RPMI8226 (cell line): ENCODE measurements at regions not wholly inside any gene's neighbourhood (a gene's known extent, or its start where the extent isn't known, plus 50 kb on each side); places are given as distances from the start of the nearest gene placed in this dataset.

Source experiments
- DNase-seq: peaks from one replicate; pipeline ENCODE4 v3.0.0-alpha.2; 2015

DNA sequence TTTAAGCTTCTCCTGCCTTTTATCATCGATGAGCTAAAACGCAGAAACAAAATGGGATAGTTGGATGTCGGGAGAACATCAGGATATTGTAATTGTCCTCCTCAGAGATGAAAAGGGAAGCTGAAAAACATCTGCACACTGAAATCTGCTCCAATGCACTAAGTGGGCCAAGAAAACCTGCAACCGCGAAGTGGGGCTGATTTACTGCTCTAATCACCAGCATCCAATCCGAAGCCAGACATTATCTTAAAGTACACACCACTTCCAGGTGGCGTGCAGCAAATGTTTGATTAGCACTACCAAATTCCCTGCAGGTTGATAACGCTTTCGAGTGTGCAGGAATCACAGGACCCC, 230.3 kb upstream of the SLC14A2 start:
- no peak for DNase-seq

DNA sequence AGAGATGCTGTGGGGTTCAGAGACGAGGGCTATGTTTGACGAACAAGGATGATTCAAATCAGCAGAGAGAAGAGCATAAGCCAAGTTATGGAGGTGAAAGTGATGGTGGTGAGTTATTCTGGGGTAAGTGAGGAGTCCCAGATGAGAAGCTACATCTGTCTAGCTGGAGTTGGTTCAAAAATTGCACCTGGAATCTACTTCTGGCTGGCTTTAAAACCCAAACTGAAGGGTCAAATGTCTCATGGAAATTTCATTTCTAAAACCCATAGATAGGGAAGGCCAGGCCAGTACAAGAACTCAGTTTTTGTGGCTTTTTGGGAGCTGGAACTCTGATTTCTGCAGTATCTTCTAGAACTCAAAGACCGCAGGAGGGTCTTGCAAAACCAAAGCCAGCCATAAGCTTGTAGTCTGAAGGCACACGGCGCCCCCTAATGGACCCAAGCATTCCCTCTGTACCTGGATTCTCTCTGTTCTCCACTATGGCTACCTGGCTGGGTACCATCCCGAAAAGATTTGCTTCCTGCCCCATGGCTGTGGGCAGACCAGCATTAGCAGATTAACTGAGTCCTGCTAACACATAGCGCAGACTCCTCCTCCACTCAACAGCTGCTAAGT, 229.1 kb upstream of the SLC14A2 start:
- DNase-seq: peak; percentile 34

GRCh38 chr18:45387229-45387628, 228.0 kb upstream of the SLC14A2 start:
- DNase-seq: no peak

GRCh38 chr18:45398448-45398847, 216.8 kb upstream of the SLC14A2 start:
- no peak for DNase-seq

DNA sequence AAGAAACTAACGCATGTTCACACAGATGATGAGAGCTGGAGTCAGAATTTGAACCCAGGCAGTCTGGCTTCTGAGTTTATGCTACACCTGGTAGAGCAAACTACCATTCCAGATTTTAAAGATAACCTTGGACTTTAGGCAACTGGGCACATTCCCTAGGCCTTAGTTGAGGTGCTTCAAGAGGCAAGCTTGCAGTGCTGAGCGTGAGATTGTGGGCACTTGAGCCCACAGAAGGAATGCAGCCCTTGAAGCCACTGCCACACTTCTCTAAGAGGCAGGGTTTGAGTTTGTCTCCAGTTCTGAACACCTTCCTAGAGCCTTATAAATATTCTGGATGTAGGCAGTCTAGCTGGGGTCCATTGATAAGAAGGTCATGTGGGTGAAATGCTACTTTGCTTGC, 216.1 kb upstream of the SLC14A2 start:
- no peak for DNase-seq

- no peak for DNase-seq
Observed at GRCh38 chr18:45399643-45400042, 215.6 kb upstream of the SLC14A2 start.

- DNase-seq: no peak
Observed at GRCh38 chr18:45402485-45403056, 212.7 kb upstream of the SLC14A2 start.

DNA sequence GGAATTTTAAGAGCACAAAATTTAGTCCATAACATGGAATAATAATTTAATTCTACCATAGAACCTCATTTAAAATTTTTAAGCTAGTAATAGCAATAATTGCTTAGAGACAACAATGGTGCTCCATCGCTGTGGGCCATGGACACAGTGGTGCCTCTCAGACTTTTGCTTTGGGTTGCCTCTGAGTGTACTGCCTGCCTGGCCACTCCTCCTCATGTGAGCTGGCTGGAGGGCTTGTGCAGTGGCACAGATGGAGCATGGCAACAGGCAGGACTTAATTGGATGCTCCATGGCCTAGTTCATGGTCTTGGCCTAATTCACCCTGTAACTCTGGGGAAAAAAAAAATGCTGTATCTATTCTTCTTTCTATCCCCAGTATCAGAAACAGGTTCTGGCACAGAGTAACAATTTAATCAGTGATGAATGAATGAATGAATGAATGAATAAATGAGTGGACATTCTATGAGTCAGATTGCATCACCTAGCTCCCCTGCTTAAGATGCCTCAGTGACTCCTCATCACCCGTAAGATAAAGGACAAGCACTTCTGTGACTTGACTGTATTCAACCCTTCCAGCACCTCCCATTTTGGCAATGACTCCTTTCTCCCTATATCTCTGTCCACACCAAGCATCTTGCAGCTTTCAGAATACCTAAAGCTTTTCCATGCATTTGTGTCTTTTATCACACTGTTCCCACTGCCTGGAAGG, 211.8 kb upstream of the SLC14A2 start:
- no peak for DNase-seq

DNA sequence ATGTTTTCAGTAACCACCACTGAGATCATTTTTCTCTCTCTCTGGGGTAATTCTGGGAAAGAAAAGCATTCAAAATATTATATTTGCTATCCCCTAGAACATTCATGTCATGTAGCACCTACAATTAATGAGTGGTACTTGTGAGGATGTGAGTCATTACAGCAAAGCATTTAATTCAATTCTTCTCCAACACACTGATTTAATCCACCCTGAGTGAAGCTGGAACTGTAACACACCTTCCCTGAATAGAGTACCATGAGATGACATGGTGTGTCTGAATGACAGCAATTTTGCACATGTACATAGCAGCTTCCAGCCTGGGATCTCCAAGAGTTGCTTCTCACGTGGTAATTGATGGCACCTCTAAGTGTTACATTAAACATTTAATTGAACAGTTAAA, 207.1 kb upstream of the SLC14A2 start:
- no peak for DNase-seq

DNA sequence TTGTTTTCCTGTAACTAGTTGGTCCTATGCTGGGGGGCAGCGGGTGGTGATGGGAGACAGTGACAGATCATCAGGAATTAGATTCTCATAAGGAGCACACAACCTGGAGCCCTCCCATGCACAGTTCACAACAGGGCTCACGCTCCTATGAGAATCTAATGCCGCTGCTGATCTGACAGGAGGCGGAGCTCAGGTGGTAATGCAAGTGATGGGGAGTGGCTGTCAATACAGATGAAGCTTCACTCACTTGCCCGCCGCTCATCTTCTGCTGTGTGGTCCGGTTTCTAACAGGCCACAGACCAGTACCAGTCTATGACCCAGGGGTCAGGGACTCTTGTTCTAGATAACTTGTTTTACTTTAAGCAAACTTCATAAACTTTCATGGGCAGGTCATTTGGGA, 205.3 kb upstream of the SLC14A2 start:
- no peak for DNase-seq

GRCh38 chr18:45412577-45412976, 202.7 kb upstream of the SLC14A2 start:
- DNase-seq: no peak

- no peak for DNase-seq
Observed at GRCh38 chr18:45413180-45413836, 202.0 kb upstream of the SLC14A2 start.

GRCh38 chr18:45415614-45416013, 199.7 kb upstream of the SLC14A2 start:
- DNase-seq: no peak

GRCh38 chr18:45416168-45416567, 199.1 kb upstream of the SLC14A2 start:
- DNase-seq: no peak

- DNase-seq: no peak
Observed at GRCh38 chr18:45417392-45417791, 197.9 kb upstream of the SLC14A2 start.

- no peak for DNase-seq
Observed at GRCh38 chr18:45423659-45424058, 191.6 kb upstream of the SLC14A2 start.

GRCh38 chr18:45430041-45430440, 185.2 kb upstream of the SLC14A2 start:
- no peak for DNase-seq

DNA sequence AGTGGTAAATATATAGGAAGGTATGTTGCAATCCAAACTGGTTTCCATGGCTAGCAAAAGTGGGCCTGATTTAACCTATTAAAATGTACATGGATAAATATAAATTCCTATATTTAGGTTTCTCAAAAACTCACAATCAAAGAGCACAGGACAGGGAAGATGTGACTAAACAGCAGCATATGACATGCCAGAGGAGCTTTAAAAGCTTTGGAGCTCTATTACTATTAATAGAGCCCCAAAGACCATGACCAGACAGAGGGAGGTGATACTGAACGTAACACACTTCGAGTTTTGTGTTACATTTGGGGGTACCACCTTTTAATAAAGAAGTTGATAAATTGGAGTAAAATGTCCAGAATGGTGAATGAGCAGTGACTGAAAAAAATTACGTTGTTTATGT, 179.5 kb upstream of the SLC14A2 start:
- DNase-seq: no peak

- no peak for DNase-seq
Observed at GRCh38 chr18:45437366-45437765, 177.9 kb upstream of the SLC14A2 start.

DNA sequence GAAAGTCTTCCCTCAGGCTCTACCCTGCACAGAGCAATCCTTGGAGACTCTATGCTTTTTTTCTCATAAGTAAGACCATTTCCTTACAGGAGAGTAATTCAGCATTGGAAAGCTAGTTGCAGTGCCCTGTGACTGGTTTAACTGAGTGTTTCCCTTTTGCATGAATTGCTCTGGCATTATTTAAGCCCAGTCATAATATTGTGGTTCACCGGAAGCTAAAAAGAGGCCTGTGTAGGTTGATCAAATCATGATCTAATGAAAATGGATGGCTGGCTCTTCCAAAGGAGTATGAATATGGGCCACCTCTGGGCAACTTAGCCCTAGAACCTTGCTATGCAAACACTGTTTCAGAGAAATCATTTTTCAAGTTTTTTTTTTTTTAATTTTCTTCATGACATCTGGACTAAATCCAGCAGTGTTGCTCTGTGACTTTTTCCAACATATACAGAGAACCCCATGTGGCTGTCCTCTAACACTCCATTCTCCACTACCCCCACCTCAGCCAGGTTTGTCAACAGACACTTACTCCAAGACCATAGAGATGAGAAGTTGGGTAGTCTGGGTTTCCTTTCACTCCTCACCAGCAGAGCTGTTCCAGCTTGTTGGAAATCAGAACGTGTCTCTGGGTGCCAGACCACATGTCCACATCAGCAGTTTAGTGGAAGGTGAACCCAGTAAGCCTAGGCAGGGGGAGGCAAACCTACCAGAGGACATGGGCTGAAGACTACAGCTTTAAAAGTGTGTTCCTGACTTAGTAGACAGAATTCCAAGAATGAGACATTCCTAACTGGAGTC, 175.2 kb upstream of the SLC14A2 start:
- no peak for DNase-seq

DNA sequence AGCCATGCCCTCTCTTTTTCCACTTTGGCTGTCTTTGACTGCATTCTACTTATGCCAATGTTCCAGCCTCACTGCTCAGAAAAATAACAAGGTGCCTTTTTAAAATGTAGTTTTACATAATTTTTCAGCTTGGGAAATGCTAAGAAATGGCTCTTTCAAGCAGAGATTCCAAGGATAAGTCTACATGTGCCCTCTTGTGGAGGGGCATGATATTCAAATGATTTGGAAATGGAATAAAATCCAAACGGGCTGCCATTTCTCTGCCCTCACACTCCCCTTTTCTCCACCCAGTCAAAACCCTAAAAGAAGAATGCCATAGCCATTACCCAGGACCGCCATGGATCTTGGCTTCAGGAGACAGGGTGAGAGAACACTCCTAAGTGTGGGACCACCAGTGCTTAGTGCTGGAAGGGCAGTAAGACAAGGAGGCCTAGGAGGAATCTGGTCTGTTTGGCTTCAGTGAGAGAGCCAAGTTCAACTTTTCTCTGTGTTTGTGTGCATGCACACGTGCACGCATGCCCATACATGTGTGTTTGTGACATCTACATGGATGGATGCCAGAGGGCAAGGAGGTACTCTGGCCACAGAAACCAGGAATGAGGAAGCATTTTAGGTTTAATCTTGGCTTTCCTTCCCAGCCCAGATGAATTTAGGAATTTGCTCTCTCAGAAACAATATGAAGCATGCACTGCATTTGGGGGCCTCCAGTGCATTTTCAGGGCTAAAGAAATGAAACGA, 174.0 kb upstream of the SLC14A2 start:
- no peak for DNase-seq

DNA sequence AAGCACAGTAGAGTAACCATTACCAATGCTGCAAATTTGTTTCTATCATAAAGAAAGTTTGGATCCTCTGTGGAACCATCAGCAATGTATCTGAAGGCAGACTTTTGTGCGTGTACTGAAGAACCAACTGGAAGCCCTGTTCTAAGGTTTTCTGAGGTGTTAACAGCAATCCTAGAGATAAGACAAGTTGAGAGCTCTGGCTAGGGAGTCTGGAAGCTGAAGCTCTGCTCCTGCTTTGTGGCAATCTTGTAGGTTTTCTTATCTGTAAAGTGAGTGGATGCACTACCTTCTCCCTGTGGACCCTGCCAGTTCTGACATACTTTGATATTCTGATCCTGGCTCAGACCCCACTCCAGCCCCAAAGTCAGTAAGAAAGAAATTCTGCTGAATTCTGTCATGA, 171.2 kb upstream of the SLC14A2 start:
- DNase-seq: no peak
